ENCODE measurements at regions not wholly inside any gene's neighbourhood (a gene's known extent, or its start where the extent isn't known, plus 50 kb on each side); places are given as distances from the start of the nearest gene placed in this dataset.

- intact Hi-C loops (cut with micrococcal nuclease), result no loop called here
- Mint-ChIP-seq H3K36me3 (ENCODE audit: low read depth) (no peaks in the 10 kb centered on the region), H3K27me3 (no peaks in the 10 kb centered on the region), H3K4me3 (no peak overlapping the region), H3K4me1 (ENCODE audit: low read depth) (no peaks in the 10 kb centered on the region), H3K9me3 (no peaks in the 10 kb centered on the region), H3K27ac (no peak overlapping the region)
- ChIA-PET CTCF (no interaction called here), POLR2A (interaction anchor here (0.8 kb wide), 1 partner anchor 550 kb away, joined by 3 read pairs; no protein-coding TSS in a partner anchor)
- ATAC-seq, result no peak
- no peak for TF ChIP-seq CTCF (IDR thresholded peaks at IDR 0.05)
- no peak for DNase-seq
Measured at GRCh38 chr13:106274551-106275203, 260.8 kb downstream of the EFNB2 start.

DNA sequence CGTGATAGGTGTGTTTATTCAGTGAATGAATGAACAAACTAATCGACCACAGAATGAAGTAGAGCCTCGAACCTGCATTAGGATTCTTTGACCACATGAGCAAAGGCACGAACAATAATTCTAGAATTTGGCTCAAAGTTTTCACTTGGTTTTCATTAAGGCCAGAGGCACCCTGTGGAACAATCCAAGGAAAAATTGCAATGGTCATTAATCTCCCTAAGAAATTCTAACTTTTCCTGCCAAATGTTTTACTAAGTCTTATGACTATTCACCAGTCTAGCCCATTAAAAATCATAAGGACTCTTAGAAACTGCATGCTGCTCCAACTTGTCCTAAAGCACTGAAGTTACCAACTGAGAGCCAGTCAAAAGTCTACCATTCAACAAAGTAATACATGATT, 271.7 kb downstream of the EFNB2 start:
- DNase-seq, result no peak
- TF ChIP-seq CTCF (IDR thresholded peaks at IDR 0.05), result no peak
- ATAC-seq, result no peak
- H3K4me1 Mint-ChIP-seq (ENCODE audit: low read depth), result no peaks in the 10 kb centered on the region
- no peak overlapping the region for H3K4me3 Mint-ChIP-seq
- CTCF ChIA-PET, result no interaction called here
- peaks cover 3% of the 10 kb centered on the region for H3K9me3 Mint-ChIP-seq
- intact Hi-C loops (cut with micrococcal nuclease), result no loop called here
- POLR2A ChIA-PET, result no interaction called here
- H3K27me3 Mint-ChIP-seq, result no peaks in the 10 kb centered on the region
- H3K36me3 Mint-ChIP-seq (ENCODE audit: low read depth), result no peaks in the 10 kb centered on the region
- H3K27ac Mint-ChIP-seq, result no peak overlapping the region

- ChIA-PET CTCF (interaction anchor here (1.0 kb wide), 1 partner anchor 17 kb away, joined by 3 read pairs; no protein-coding TSS in a partner anchor), POLR2A (no interaction called here)
- Mint-ChIP-seq H3K27me3 (no peaks in the 10 kb centered on the region), H3K9me3 (peaks cover 3% of the 10 kb centered on the region), H3K4me3 (no peak overlapping the region), H3K4me1 (ENCODE audit: low read depth) (no peaks in the 10 kb centered on the region), H3K36me3 (ENCODE audit: low read depth) (no peaks in the 10 kb centered on the region), H3K27ac (no peak overlapping the region)
- DNase-seq (no peak), ATAC-seq (no peak)
- TF ChIP-seq CTCF (IDR thresholded peaks at IDR 0.05), result no peak
- intact Hi-C loops (cut with micrococcal nuclease), result no loop called here
Measured at GRCh38 chr13:106262886-106263285, 272.6 kb downstream of the EFNB2 start.

DNA sequence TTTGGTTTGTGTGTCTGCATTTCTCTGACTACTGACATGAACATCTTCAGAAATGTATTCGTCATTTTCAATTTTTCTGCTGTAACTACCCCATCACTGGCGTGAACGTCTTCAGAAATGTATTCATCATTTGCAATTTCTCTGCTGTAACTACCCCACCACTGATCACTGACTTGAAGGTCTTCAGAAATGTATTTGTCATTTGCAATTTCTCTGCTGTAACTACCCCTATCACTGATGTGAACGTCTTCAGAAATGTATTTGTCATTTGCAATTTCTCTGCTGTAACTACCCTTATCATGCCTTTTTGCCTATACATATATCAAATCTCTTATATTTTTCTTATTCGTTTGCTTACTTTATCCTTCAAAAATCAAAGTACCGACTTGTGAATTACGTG, 274.0 kb downstream of the EFNB2 start:
- peaks cover 3% of the 10 kb centered on the region for H3K9me3 Mint-ChIP-seq
- no peaks in the 10 kb centered on the region for H3K36me3 Mint-ChIP-seq (ENCODE audit: low read depth)
- no peaks in the 10 kb centered on the region for H3K27me3 Mint-ChIP-seq
- intact Hi-C loops (cut with micrococcal nuclease), result no loop called here
- no peak for TF ChIP-seq CTCF (IDR thresholded peaks at IDR 0.05)
- ATAC-seq (no peak), DNase-seq (no peak)
- CTCF ChIA-PET, result no interaction called here
- H3K27ac Mint-ChIP-seq, result no peak overlapping the region
- no peaks in the 10 kb centered on the region for H3K4me1 Mint-ChIP-seq (ENCODE audit: low read depth)
- no peak overlapping the region for H3K4me3 Mint-ChIP-seq
- POLR2A ChIA-PET, result no interaction called here

DNA sequence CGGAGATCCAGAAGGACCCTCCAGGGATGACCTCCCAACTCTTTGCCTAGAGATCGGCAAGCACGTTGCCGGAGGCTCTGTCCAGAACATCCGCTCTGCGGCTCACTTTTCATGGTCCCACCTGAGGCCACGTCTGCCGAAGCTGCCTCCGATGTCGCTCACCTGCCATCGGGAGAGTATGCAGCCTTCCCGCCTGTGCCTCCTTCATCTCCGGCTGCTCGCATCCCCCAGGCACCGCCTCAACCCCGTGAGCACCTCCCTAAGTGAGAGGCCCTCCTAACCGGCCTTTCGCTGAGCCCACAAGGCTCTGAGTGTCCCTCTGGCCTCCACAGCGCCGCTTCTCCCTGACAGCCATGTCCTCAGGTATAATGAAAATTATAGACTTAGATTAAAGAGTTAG, 275.1 kb downstream of the EFNB2 start:
- CTCF ChIA-PET, result no interaction called here
- no peaks in the 10 kb centered on the region for H3K4me1 Mint-ChIP-seq (ENCODE audit: low read depth)
- H3K36me3 Mint-ChIP-seq (ENCODE audit: low read depth), result no peaks in the 10 kb centered on the region
- DNase-seq (no peak), ATAC-seq (no peak)
- TF ChIP-seq CTCF (IDR thresholded peaks at IDR 0.05), result no peak
- intact Hi-C loops (cut with micrococcal nuclease), result no loop called here
- no peaks in the 10 kb centered on the region for H3K27me3 Mint-ChIP-seq
- no peak overlapping the region for H3K4me3 Mint-ChIP-seq
- peaks cover 3% of the 10 kb centered on the region for H3K9me3 Mint-ChIP-seq
- H3K27ac Mint-ChIP-seq, result no peak overlapping the region
- POLR2A ChIA-PET, result no interaction called here

All from activated CD8-positive, alpha-beta T cell treated with anti-CD3 and anti-CD28 coated beads for 36 hours (primary cell).